ENCODE measurements at regions not wholly inside any gene's neighbourhood (a gene's known extent, or its start where the extent isn't known, plus 50 kb on each side); places are given as distances from the start of the nearest gene placed in this dataset.
"Not testable (repeated sequence)": the region's sequence is repeated elsewhere in the genome, so short reads cannot be mapped to it uniquely, and the experiment has no call there.

- no peak for DNase-seq (ENCODE audit: low read depth, low spot score)
Measured at GRCh38 chr18:66005831-66006588, 255.2 kb downstream of the CDH7 start.

- not testable (repeated sequence) for DNase-seq (ENCODE audit: low read depth, low spot score)
Measured at GRCh38 chr18:65998971-65999700, 248.3 kb downstream of the CDH7 start.

GRCh38 chr18:65995206-65995605 is 244.4 kb downstream of the CDH7 start:
- no peak for DNase-seq (ENCODE audit: low read depth, low spot score)

- no peak for DNase-seq (ENCODE audit: low read depth, low spot score)
Measured at GRCh38 chr18:65994302-65994701, 243.5 kb downstream of the CDH7 start.

GRCh38 chr18:65990944-65991708 is 240.3 kb downstream of the CDH7 start:
- DNase-seq (ENCODE audit: low read depth, low spot score): no peak

GRCh38 chr18:65990174-65990690 is 239.4 kb downstream of the CDH7 start:
- DNase-seq (ENCODE audit: low read depth, low spot score): no peak

- DNase-seq (ENCODE audit: low read depth, low spot score): no peak
Measured at GRCh38 chr18:65988972-65989371, 238.2 kb downstream of the CDH7 start.

- no peak for DNase-seq (ENCODE audit: low read depth, low spot score)
Measured at GRCh38 chr18:65988386-65988785, 237.6 kb downstream of the CDH7 start.

GRCh38 chr18:65983750-65984149 is 232.9 kb downstream of the CDH7 start:
- no peak for DNase-seq (ENCODE audit: low read depth, low spot score)

GRCh38 chr18:65975536-65975935 is 224.7 kb downstream of the CDH7 start:
- no peak for DNase-seq (ENCODE audit: low read depth, low spot score)

- no peak for DNase-seq (ENCODE audit: low read depth, low spot score)
Measured at GRCh38 chr18:65974758-65975157, 223.9 kb downstream of the CDH7 start.

GRCh38 chr18:65968239-65969004 is 217.6 kb downstream of the CDH7 start:
- no peak for DNase-seq (ENCODE audit: low read depth, low spot score)

- DNase-seq (ENCODE audit: low read depth, low spot score): no peak
Measured at GRCh38 chr18:65955747-65956146, 204.9 kb downstream of the CDH7 start.

GRCh38 chr18:65954372-65954771 is 203.6 kb downstream of the CDH7 start:
- no peak for DNase-seq (ENCODE audit: low read depth, low spot score)

GRCh38 chr18:65946777-65947176 is 196.0 kb downstream of the CDH7 start:
- DNase-seq (ENCODE audit: low read depth, low spot score): no peak

- no peak for DNase-seq (ENCODE audit: low read depth, low spot score)
Measured at GRCh38 chr18:65943268-65943667, 192.5 kb downstream of the CDH7 start.

- DNase-seq (ENCODE audit: low read depth, low spot score): no peak
Measured at GRCh38 chr18:65942854-65943253, 192.0 kb downstream of the CDH7 start.

- DNase-seq (ENCODE audit: low read depth, low spot score): no peak
Measured at GRCh38 chr18:65942104-65942503, 191.3 kb downstream of the CDH7 start.

GRCh38 chr18:65941482-65941881 is 190.7 kb downstream of the CDH7 start:
- no peak for DNase-seq (ENCODE audit: low read depth, low spot score)
